RPMI7951 (cell line): ENCODE measurements at regions not wholly inside any gene's neighbourhood (a gene's known extent, or its start where the extent isn't known, plus 50 kb on each side); places are given as distances from the start of the nearest gene placed in this dataset.
"Not testable (repeated sequence)": the region's sequence is repeated elsewhere in the genome, so short reads cannot be mapped to it uniquely, and the experiment has no call there.

Source experiments
- DNase-seq: peaks from one replicate; pipeline ENCODE4 v3.0.0-alpha.2; 2012; ENCODE audit warnings: low read depth

- DNase-seq: peak; percentile 19
These were observed 115.2 kb upstream of the MDFIC start for GRCh38 chr7:114806590-114807162.

GRCh38 chr7:114812570-114812969 is 109.3 kb upstream of the MDFIC start:
- DNase-seq: no peak

GRCh38 chr7:114813624-114814023 is 108.3 kb upstream of the MDFIC start:
- no peak for DNase-seq

GRCh38 chr7:114817036-114817435 is 104.9 kb upstream of the MDFIC start:
- DNase-seq: not testable (repeated sequence)

GRCh38 chr7:114818501-114818900 is 103.4 kb upstream of the MDFIC start:
- peak; percentile 68 for DNase-seq

- DNase-seq: peak; percentile 96
These were observed 102.1 kb upstream of the MDFIC start for GRCh38 chr7:114819616-114820362.

- DNase-seq: no peak
These were observed 100.6 kb upstream of the MDFIC start for GRCh38 chr7:114821030-114821900.

GRCh38 chr7:114822131-114822530 is 99.8 kb upstream of the MDFIC start:
- no peak for DNase-seq

GRCh38 chr7:114822844-114823243 is 99.0 kb upstream of the MDFIC start:
- DNase-seq: no peak

- no peak for DNase-seq
These were observed 98.6 kb upstream of the MDFIC start for GRCh38 chr7:114823290-114823689.

GRCh38 chr7:114825423-114825951 is 96.4 kb upstream of the MDFIC start:
- peak; percentile 8 for DNase-seq

GRCh38 chr7:114830952-114831351 is 90.9 kb upstream of the MDFIC start:
- DNase-seq: no peak

- no peak for DNase-seq
These were observed 88.8 kb upstream of the MDFIC start for GRCh38 chr7:114832906-114833595.

GRCh38 chr7:114835303-114835702 is 86.6 kb upstream of the MDFIC start:
- no peak for DNase-seq

- DNase-seq: no peak
These were observed 86.0 kb upstream of the MDFIC start for GRCh38 chr7:114835861-114836260.

- no peak for DNase-seq
These were observed 79.3 kb upstream of the MDFIC start for GRCh38 chr7:114842551-114843065.

- no peak for DNase-seq
These were observed 78.8 kb upstream of the MDFIC start for GRCh38 chr7:114843102-114843501.

GRCh38 chr7:114851406-114852061 is 70.4 kb upstream of the MDFIC start:
- no peak for DNase-seq

- DNase-seq: no peak
These were observed 69.6 kb upstream of the MDFIC start for GRCh38 chr7:114852293-114852692.

GRCh38 chr7:114853189-114853588 is 68.7 kb upstream of the MDFIC start:
- no peak for DNase-seq

GRCh38 chr7:114854369-114854768 is 67.5 kb upstream of the MDFIC start:
- DNase-seq: no peak
